H7 (cell line): ENCODE measurements at regions not wholly inside any gene's neighbourhood (a gene's known extent, or its start where the extent isn't known, plus 50 kb on each side); places are given as distances from the start of the nearest gene placed in this dataset.
A peak's percentile ranks its signal among the peaks of the same experiment; 100 is the strongest.

Experiments
- DNase-seq: peaks from one replicate; pipeline ENCODE4 v3.0.0; 2012
- H3K27me3 ChIP-seq: 2 replicates; pipeline ENCODE4 v1.6.0; 2011; ENCODE audit warnings: mild to moderate bottlenecking, low read length; ENCODE audit not compliant: control insufficient read depth, insufficient read depth
- H3K36me3 ChIP-seq: replicated peaks from 2 replicates; pipeline ENCODE4 v1.5.1; 2011; ENCODE audit warnings: low read length; ENCODE audit not compliant: control insufficient read depth, insufficient read depth
- H3K4me3 ChIP-seq: 2 replicates; pipeline ENCODE4 v1.5.1; 2011; ENCODE audit warnings: low read depth, mild to moderate bottlenecking, control low read depth, low read length, moderate library complexity; ENCODE audit not compliant: insufficient read depth

- Histone ChIP-seq H3K36me3 (no peaks in the 10 kb centered on the region), H3K27me3 (no peaks in the 10 kb centered on the region), H3K4me3 (no peak overlapping the region)
- no peak for DNase-seq
Observed at GRCh38 chr16:59783191-59783590, 1049.1 kb upstream of the GOT2 start.

GRCh38 chr16:59773330-59773729, 1039.2 kb upstream of the GOT2 start:
- no peak overlapping the region for H3K4me3 ChIP-seq
- no peak for DNase-seq

GRCh38 chr16:59759296-59759695, 1025.2 kb upstream of the GOT2 start:
- no peak for DNase-seq
- Histone ChIP-seq H3K27me3 (no peaks in the 10 kb centered on the region), H3K4me3 (no peak overlapping the region), H3K36me3 (no peaks in the 10 kb centered on the region)

More at GRCh38 chr16:59773330-59773729, 1039.2 kb upstream of the GOT2 start:
- Histone ChIP-seq H3K36me3 (no peaks in the 10 kb centered on the region), H3K27me3 (no peaks in the 10 kb centered on the region)

GRCh38 chr16:59758848-59759247, 1024.7 kb upstream of the GOT2 start:
- no peaks in the 10 kb centered on the region for H3K27me3 ChIP-seq
- no peak overlapping the region for H3K4me3 ChIP-seq
- DNase-seq: no peak
- no peaks in the 10 kb centered on the region for H3K36me3 ChIP-seq

- Histone ChIP-seq H3K27me3 (no peaks in the 10 kb centered on the region), H3K36me3 (no peaks in the 10 kb centered on the region), H3K4me3 (no peak overlapping the region)
- DNase-seq: no peak
Observed at GRCh38 chr16:59754854-59755253, 1020.7 kb upstream of the GOT2 start.

- Histone ChIP-seq H3K27me3 (no peaks in the 10 kb centered on the region), H3K36me3 (no peaks in the 10 kb centered on the region), H3K4me3 (no peak overlapping the region)
- no peak for DNase-seq
Observed at GRCh38 chr16:59749662-59750336, 1015.7 kb upstream of the GOT2 start.

GRCh38 chr16:59748531-59748930, 1014.4 kb upstream of the GOT2 start:
- no peak overlapping the region for H3K4me3 ChIP-seq
- H3K36me3 ChIP-seq: no peaks in the 10 kb centered on the region
- no peaks in the 10 kb centered on the region for H3K27me3 ChIP-seq
- DNase-seq: peak; percentile 2

- H3K4me3 ChIP-seq: no peak overlapping the region
- H3K27me3 ChIP-seq: no peaks in the 10 kb centered on the region
- no peak for DNase-seq
- no peaks in the 10 kb centered on the region for H3K36me3 ChIP-seq
Observed at GRCh38 chr16:59743504-59743903, 1009.4 kb upstream of the GOT2 start.

GRCh38 chr16:59740858-59741257, 1006.7 kb upstream of the GOT2 start:
- Histone ChIP-seq H3K27me3 (no peaks in the 10 kb centered on the region), H3K4me3 (no peak overlapping the region), H3K36me3 (no peaks in the 10 kb centered on the region)
- DNase-seq: no peak

GRCh38 chr16:59737274-59737673, 1003.2 kb upstream of the GOT2 start:
- DNase-seq: no peak
- Histone ChIP-seq H3K27me3 (no peaks in the 10 kb centered on the region), H3K4me3 (no peak overlapping the region), H3K36me3 (no peaks in the 10 kb centered on the region)

GRCh38 chr16:59733321-59733720, 999.2 kb upstream of the GOT2 start:
- Histone ChIP-seq H3K27me3 (no peaks in the 10 kb centered on the region), H3K4me3 (no peak overlapping the region), H3K36me3 (no peaks in the 10 kb centered on the region)
- no peak for DNase-seq

- Histone ChIP-seq H3K27me3 (no peaks in the 10 kb centered on the region), H3K4me3 (no peak overlapping the region), H3K36me3 (no peaks in the 10 kb centered on the region)
- no peak for DNase-seq
Observed at GRCh38 chr16:59729613-59730012, 995.5 kb upstream of the GOT2 start.

- no peak for DNase-seq
- H3K27me3 ChIP-seq: no peaks in the 10 kb centered on the region
- H3K36me3 ChIP-seq: no peaks in the 10 kb centered on the region
- H3K4me3 ChIP-seq: no peak overlapping the region
Observed at GRCh38 chr16:59719121-59719520, 985.0 kb upstream of the GOT2 start.

GRCh38 chr16:59707436-59708226, 973.5 kb upstream of the GOT2 start:
- H3K4me3 ChIP-seq: no peak overlapping the region
- no peak for DNase-seq
- H3K36me3 ChIP-seq: no peaks in the 10 kb centered on the region

More at GRCh38 chr16:59707436-59708226, 973.5 kb upstream of the GOT2 start:
- H3K27me3 ChIP-seq: no peaks in the 10 kb centered on the region
